Fibroblast of peridontal ligament (primary cell): ENCODE measurements at regions not wholly inside any gene's neighbourhood (a gene's known extent, or its start where the extent isn't known, plus 50 kb on each side); places are given as distances from the start of the nearest gene placed in this dataset.
"Not testable (repeated sequence)": the region's sequence is repeated elsewhere in the genome, so short reads cannot be mapped to it uniquely, and the experiment has no call there.

ENCODE experiments used
- DNase-seq: peaks from one replicate; pipeline ENCODE4 v3.0.0-alpha.2; 2010; ENCODE audit errors: extremely low read depth

GRCh38 chr10:123318516-123318915 lies 164.3 kb downstream of the BUB3 start:
- no peak for DNase-seq

- DNase-seq, result no peak
These were observed 165.9 kb downstream of the BUB3 start for GRCh38 chr10:123320091-123320490.

GRCh38 chr10:123323884-123324283 lies 169.7 kb downstream of the BUB3 start:
- DNase-seq, result no peak

GRCh38 chr10:123325663-123326190 lies 171.5 kb downstream of the BUB3 start:
- DNase-seq, result no peak

GRCh38 chr10:123326674-123327073 lies 172.5 kb downstream of the BUB3 start:
- no peak for DNase-seq

GRCh38 chr10:123327450-123327849 lies 173.2 kb downstream of the BUB3 start:
- no peak for DNase-seq

GRCh38 chr10:123327896-123328295 lies 173.7 kb downstream of the BUB3 start:
- no peak for DNase-seq

- DNase-seq, result no peak
These were observed 177.2 kb downstream of the BUB3 start for GRCh38 chr10:123331438-123331837.

GRCh38 chr10:123346581-123346980 lies 192.4 kb downstream of the BUB3 start:
- no peak for DNase-seq

GRCh38 chr10:123348691-123349572 lies 194.7 kb downstream of the BUB3 start:
- DNase-seq, result no peak

GRCh38 chr10:123351715-123352114 lies 197.5 kb downstream of the BUB3 start:
- no peak for DNase-seq

GRCh38 chr10:123354521-123354920 lies 200.3 kb downstream of the BUB3 start:
- DNase-seq, result no peak

GRCh38 chr10:123355748-123356481 lies 201.7 kb downstream of the BUB3 start:
- no peak for DNase-seq

- DNase-seq, result no peak
These were observed 202.6 kb downstream of the BUB3 start for GRCh38 chr10:123356799-123357198.

GRCh38 chr10:123357421-123357930 lies 203.3 kb downstream of the BUB3 start:
- no peak for DNase-seq

- DNase-seq, result no peak
These were observed 205.3 kb downstream of the BUB3 start for GRCh38 chr10:123359539-123359938.

GRCh38 chr10:123361832-123362231 lies 207.6 kb downstream of the BUB3 start:
- no peak for DNase-seq

GRCh38 chr10:123367195-123367594 lies 213.0 kb downstream of the BUB3 start:
- DNase-seq, result no peak

- not testable (repeated sequence) for DNase-seq
These were observed 217.4 kb downstream of the BUB3 start for GRCh38 chr10:123371626-123372025.

- DNase-seq, result no peak
These were observed 219.4 kb downstream of the BUB3 start for GRCh38 chr10:123373591-123373990.

- no peak for DNase-seq
These were observed 220.9 kb downstream of the BUB3 start for GRCh38 chr10:123375097-123375496.

- no peak for DNase-seq
These were observed 221.5 kb downstream of the BUB3 start for GRCh38 chr10:123375738-123376137.

GRCh38 chr10:123377883-123378282 lies 223.7 kb downstream of the BUB3 start:
- DNase-seq, result no peak
